Endothelial cell (in vitro differentiated cells): ENCODE measurements at regions not wholly inside any gene's neighbourhood (a gene's known extent, or its start where the extent isn't known, plus 50 kb on each side); places are given as distances from the start of the nearest gene placed in this dataset.

ENCODE experiments used
- DNase-seq: peaks from one replicate; pipeline ENCODE4 v3.0.0; 2021; ENCODE audit warnings: low spot score
- H3K27ac Mint-ChIP-seq: one replicate; pipeline ENCODE4 v1.8.0; 2021; ENCODE audit warnings: mixed read lengths, inconsistent platforms; ENCODE audit not compliant: unreplicated experiment
- H3K27me3 Mint-ChIP-seq: one replicate; pipeline ENCODE4 v1.8.0; 2021; ENCODE audit warnings: mild to moderate bottlenecking, moderate library complexity, mixed read lengths, inconsistent platforms; ENCODE audit not compliant: unreplicated experiment
- H3K36me3 Mint-ChIP-seq: one replicate; pipeline ENCODE4 v1.8.0; 2021; ENCODE audit warnings: mild to moderate bottlenecking, low read depth, mixed read lengths, inconsistent platforms; ENCODE audit not compliant: unreplicated experiment
- H3K4me1 Mint-ChIP-seq: one replicate; pipeline ENCODE4 v1.8.0; 2021; ENCODE audit warnings: mild to moderate bottlenecking, mixed read lengths, inconsistent platforms; ENCODE audit not compliant: unreplicated experiment
- H3K4me3 Mint-ChIP-seq: one replicate; pipeline ENCODE4 v1.8.0; 2021; ENCODE audit warnings: mild to moderate bottlenecking, mixed read lengths, inconsistent platforms; ENCODE audit not compliant: unreplicated experiment
- H3K9me3 Mint-ChIP-seq: one replicate; pipeline ENCODE4 v1.8.0; 2021; ENCODE audit warnings: mixed read lengths, inconsistent platforms; ENCODE audit not compliant: unreplicated experiment
- TF ChIP-seq, protein P1 (sequence below): fragments of 200-600 bp; sonication (generic); IDR thresholded peaks from one replicate; pipeline ENCODE4 v1.5.0; 2021; ENCODE audit warnings: antibody characterized with exemption; ENCODE audit not compliant: unreplicated experiment

DNA sequence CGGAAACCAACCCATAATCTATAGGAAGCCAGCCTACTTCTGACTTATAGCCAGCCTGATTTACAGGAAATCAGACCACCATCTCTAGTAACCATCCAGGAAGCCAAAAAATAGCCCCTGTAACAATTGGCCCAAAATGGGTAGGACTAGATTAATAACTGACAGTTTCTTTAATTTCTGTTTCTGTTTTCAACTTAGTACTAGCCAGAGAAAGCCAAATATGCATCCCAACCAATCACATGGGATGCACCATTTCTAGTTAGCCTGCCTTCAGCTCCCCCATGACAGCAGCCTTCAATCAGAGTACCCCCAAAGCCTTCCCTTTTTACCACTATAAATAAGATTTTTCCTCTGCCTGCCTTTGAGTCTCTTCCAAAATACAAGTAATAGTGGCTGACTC is 239.1 kb upstream of the GADL1 start:
- no peaks in the 10 kb centered on the region for H3K4me1 Mint-ChIP-seq

DNA sequence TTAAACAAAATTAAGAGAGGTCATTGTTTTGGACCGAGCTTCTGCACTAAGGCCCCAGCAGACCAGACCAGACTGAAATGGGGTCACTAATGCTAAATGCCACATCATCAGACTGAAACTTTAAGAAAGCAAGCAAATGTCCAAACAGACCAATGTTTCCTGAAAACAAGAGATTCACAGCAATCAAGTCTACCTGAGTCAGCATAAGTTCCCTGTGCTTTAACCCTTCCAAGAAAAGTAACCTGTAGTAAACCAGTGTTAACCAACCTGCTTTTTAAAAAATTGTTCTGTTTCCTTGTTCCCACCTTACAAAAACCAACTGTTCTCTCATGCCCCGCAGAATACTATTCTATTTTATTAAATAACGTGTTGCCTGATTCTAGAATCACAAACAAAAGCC is 241.1 kb upstream of the GADL1 start:
- no peaks in the 10 kb centered on the region for H3K36me3 Mint-ChIP-seq
- no peaks in the 10 kb centered on the region for H3K9me3 Mint-ChIP-seq
- H3K4me1 Mint-ChIP-seq = no peaks in the 10 kb centered on the region
- TF ChIP-seq, protein P1, sequence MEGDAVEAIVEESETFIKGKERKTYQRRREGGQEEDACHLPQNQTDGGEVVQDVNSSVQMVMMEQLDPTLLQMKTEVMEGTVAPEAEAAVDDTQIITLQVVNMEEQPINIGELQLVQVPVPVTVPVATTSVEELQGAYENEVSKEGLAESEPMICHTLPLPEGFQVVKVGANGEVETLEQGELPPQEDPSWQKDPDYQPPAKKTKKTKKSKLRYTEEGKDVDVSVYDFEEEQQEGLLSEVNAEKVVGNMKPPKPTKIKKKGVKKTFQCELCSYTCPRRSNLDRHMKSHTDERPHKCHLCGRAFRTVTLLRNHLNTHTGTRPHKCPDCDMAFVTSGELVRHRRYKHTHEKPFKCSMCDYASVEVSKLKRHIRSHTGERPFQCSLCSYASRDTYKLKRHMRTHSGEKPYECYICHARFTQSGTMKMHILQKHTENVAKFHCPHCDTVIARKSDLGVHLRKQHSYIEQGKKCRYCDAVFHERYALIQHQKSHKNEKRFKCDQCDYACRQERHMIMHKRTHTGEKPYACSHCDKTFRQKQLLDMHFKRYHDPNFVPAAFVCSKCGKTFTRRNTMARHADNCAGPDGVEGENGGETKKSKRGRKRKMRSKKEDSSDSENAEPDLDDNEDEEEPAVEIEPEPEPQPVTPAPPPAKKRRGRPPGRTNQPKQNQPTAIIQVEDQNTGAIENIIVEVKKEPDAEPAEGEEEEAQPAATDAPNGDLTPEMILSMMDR = no peak
- peaks cover 2% of the 10 kb centered on the region for H3K27me3 Mint-ChIP-seq
- H3K27ac Mint-ChIP-seq = no peak overlapping the region
- DNase-seq = no peak
- no peak overlapping the region for H3K4me3 Mint-ChIP-seq

More for the DNA sequence above, 239.1 kb upstream of the GADL1 start:
- H3K9me3 Mint-ChIP-seq = no peaks in the 10 kb centered on the region
- no peak overlapping the region for H3K27ac Mint-ChIP-seq
- H3K27me3 Mint-ChIP-seq = peaks cover 2% of the 10 kb centered on the region
- H3K4me3 Mint-ChIP-seq = no peak overlapping the region
- TF ChIP-seq, protein P1 = no peak
- H3K36me3 Mint-ChIP-seq = no peaks in the 10 kb centered on the region
- DNase-seq = no peak

DNA sequence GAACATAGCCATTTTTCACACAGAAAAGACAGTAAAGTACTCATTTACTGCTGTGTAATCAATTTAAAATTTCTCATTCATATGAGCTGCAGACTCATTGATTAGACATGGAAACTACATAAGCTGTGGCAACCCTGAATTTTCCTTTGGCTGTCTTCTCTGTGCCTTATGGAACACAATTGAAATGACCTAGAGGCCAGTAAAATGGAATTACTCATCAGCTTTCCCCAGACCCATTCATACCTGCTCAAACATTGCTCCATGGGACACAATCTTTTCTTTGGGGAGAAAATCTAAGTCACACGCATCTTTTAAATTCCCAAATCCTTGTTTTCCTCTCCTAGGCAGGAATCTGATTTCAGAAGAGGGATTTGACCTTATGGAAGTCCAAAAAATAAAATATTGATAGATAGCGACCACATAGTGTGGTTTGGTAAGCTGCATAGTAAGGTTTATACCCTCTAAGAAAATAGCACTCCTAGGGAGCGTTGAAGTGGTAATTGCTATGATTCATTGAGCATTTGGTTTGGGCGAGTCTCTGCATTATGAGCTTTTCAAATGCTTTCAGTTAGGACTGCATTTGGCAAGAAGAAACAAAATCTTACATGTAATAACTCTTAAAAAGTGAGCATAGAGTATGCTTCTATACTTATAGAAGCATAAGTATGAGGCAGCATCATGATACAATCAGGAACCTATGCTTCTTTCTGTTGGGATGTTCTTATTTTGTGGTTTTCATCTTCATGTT is 243.4 kb upstream of the GADL1 start:
- Mint-ChIP-seq H3K27me3 (peaks cover 2% of the 10 kb centered on the region), H3K27ac (no peak overlapping the region), H3K4me1 (no peaks in the 10 kb centered on the region), H3K4me3 (no peak overlapping the region), H3K9me3 (no peaks in the 10 kb centered on the region), H3K36me3 (no peaks in the 10 kb centered on the region)
- DNase-seq = no peak
- TF ChIP-seq, protein P1 = no peak

DNA sequence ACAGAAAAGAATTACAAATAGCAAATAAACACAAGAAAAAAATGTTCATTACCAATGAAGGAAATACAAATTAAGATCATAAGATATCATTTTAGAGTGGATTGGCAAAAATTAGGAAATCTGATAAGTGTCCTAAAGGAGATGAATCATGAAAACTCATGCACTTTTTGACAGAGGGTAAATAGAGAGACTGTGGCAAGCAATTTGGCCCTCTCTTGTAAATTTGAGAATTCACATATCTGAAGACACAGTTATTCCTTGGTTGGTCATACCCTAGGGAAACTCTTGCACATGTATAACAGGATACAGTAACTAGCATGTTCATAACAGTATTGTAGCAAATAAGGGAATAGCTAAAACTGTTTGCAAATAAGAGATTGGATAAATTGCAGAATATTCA is 246.0 kb upstream of the GADL1 start:
- H3K36me3 Mint-ChIP-seq = no peaks in the 10 kb centered on the region
- no peak overlapping the region for H3K27ac Mint-ChIP-seq
- no peaks in the 10 kb centered on the region for H3K9me3 Mint-ChIP-seq
- no peak for DNase-seq
- TF ChIP-seq, protein P1 = no peak
- no peaks in the 10 kb centered on the region for H3K27me3 Mint-ChIP-seq
- no peaks in the 10 kb centered on the region for H3K4me1 Mint-ChIP-seq
- H3K4me3 Mint-ChIP-seq = no peak overlapping the region

DNA sequence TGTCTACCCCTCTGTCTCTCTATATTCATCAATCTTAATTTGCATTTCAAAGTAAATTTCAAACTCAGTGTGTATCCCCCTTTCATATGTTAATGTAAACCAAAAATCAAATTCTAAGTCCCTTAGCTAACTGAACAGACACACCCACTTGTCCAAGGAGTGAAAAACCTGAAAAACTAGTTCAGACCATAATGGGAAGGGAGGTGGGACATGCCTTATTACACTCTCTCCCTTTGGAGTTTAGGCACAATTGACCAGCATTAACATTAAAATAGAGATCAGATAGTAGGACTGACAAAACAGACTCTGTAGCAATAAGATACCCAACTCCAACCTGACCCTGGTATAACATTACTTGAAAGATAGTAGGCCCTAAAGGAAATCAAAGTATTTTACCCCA is 247.7 kb upstream of the GADL1 start:
- DNase-seq = no peak
- no peak overlapping the region for H3K27ac Mint-ChIP-seq
- no peak overlapping the region for H3K4me3 Mint-ChIP-seq
- TF ChIP-seq, protein P1 = no peak
- no peaks in the 10 kb centered on the region for H3K36me3 Mint-ChIP-seq
- no peaks in the 10 kb centered on the region for H3K4me1 Mint-ChIP-seq
- no peaks in the 10 kb centered on the region for H3K9me3 Mint-ChIP-seq
- H3K27me3 Mint-ChIP-seq = no peaks in the 10 kb centered on the region
